GM12878 (cell line): ENCODE measurements at regions not wholly inside any gene's neighbourhood (a gene's known extent, or its start where the extent isn't known, plus 50 kb on each side); places are given as distances from the start of the nearest gene placed in this dataset.
A peak's percentile ranks its signal among the peaks of the same experiment; 100 is the strongest.

Experiments
- BMI1 ChIP-seq: fragments of 450-650 bp; IDR thresholded peaks from 2 replicates; pipeline ENCODE4 v1.6.1; 2016; ENCODE audit warnings: mild to moderate bottlenecking, moderate library complexity, borderline replicate concordance
- BRCA1 ChIP-seq: IDR thresholded peaks from 2 replicates; pipeline ENCODE4 v1.6.1; 2011; ENCODE audit warnings: low read depth, low read length, improper control_type of control experiment
- CHD4 ChIP-seq: fragments of 200-600 bp; sonication (generic); IDR thresholded peaks from 2 replicates; pipeline ENCODE4 v1.6.1; 2016; ENCODE audit warnings: mild to moderate bottlenecking
- EED ChIP-seq: sonication (generic); IDR thresholded peaks from 2 replicates; pipeline ENCODE4 v1.6.1; 2016; ENCODE audit warnings: antibody characterized with exemption, low read depth
- EP300 ChIP-seq, 2 experiments: fragments of 150-350 bp in 1 of 2; IDR thresholded peaks; 2 replicates each; pipeline ENCODE4 v1.6.1; 2011 to 2012; ENCODE audit warnings: low read depth in 2 of 2, low read length in 2 of 2, borderline replicate concordance in 1 of 2, improper control_type of control experiment in 1 of 2, inconsistent platforms in 1 of 2; ENCODE audit not compliant: control insufficient read depth in 1 of 2
- ESRRA ChIP-seq: IDR thresholded peaks from 2 replicates; pipeline ENCODE4 v1.6.1; 2012; ENCODE audit warnings: mild to moderate bottlenecking, low read length, improper control_type of control experiment
- EZH2 ChIP-seq: IDR thresholded peaks from 2 replicates; pipeline ENCODE4 v1.6.1; 2012; ENCODE audit warnings: low read depth, mild to moderate bottlenecking, control low read depth, inconsistent platforms, low read length, borderline replicate concordance; ENCODE audit not compliant: control insufficient read depth
- FOXM1 ChIP-seq: IDR thresholded peaks from 2 replicates; pipeline ENCODE4 v1.6.1; 2012; ENCODE audit warnings: low read depth, mild to moderate bottlenecking, inconsistent platforms, low read length, moderate library complexity
- IKZF1 ChIP-seq: fragments of 450-650 bp; conservative IDR thresholded peaks from 2 replicates; pipeline ENCODE4 v1.6.1; 2017; ENCODE audit warnings: antibody characterized with exemption, mild to moderate bottlenecking
- IKZF2 ChIP-seq, 2 experiments: fragments of 450-650 bp; IDR thresholded peaks; 2 replicates each; pipeline ENCODE4 v1.6.1; 2017; ENCODE audit warnings: mild to moderate bottlenecking in 2 of 2, moderate library complexity in 2 of 2
- IRF4 ChIP-seq: IDR thresholded peaks from 2 replicates; pipeline ENCODE4 v1.6.1; 2011; ENCODE audit warnings: low read depth, low read length
- KDM1A ChIP-seq: fragments of 200-600 bp; sonication (generic); IDR thresholded peaks from 2 replicates; pipeline ENCODE4 v1.6.1; 2016; ENCODE audit warnings: borderline replicate concordance
- MTA3 ChIP-seq: IDR thresholded peaks from 2 replicates; pipeline ENCODE4 v1.6.1; 2012; ENCODE audit warnings: low read length, inconsistent platforms, borderline replicate concordance
- NBN ChIP-seq: fragments of 450-650 bp; IDR thresholded peaks from 2 replicates; pipeline ENCODE4 v1.6.1; 2016
- NR2F1 ChIP-seq: fragments of 450-650 bp; conservative IDR thresholded peaks from 2 replicates; pipeline ENCODE4 v1.6.1; 2017; ENCODE audit warnings: mild to moderate bottlenecking
- POU2F2 ChIP-seq: IDR thresholded peaks from 3 replicates; pipeline ENCODE4 v1.6.1; 2011; ENCODE audit warnings: low read depth, mild to moderate bottlenecking, low read length, borderline replicate concordance
- SIN3A ChIP-seq: IDR thresholded peaks from 2 replicates; pipeline ENCODE4 v1.6.1; 2012; ENCODE audit warnings: low read depth, low read length, improper control_type of control experiment
- SMC3 ChIP-seq: IDR thresholded peaks from 2 replicates; pipeline ENCODE4 v1.6.1; 2011; ENCODE audit warnings: low read length, improper control_type of control experiment, borderline replicate concordance
- SPI1 ChIP-seq: IDR thresholded peaks from 2 replicates; pipeline ENCODE4 v1.6.1; 2011; ENCODE audit warnings: low read depth, mild to moderate bottlenecking, low read length, moderate library complexity, borderline replicate concordance; ENCODE audit not compliant: insufficient read depth
- SRF ChIP-seq, 2 experiments: IDR thresholded peaks; 2 replicates each; pipeline ENCODE4 v1.6.1; 2011; ENCODE audit warnings: low read depth in 2 of 2, low read length in 2 of 2, mild to moderate bottlenecking in 1 of 2, moderate library complexity in 1 of 2
- STAT3 ChIP-seq: IDR thresholded peaks from 2 replicates; pipeline ENCODE4 v1.6.1; 2011; ENCODE audit warnings: low read depth, low read length, improper control_type of control experiment
- SUPT20H ChIP-seq: IDR thresholded peaks from 2 replicates; pipeline ENCODE4 v1.6.1; 2011; ENCODE audit warnings: low read depth, mild to moderate bottlenecking, low read length, moderate library complexity, borderline replicate concordance; ENCODE audit not compliant: control insufficient read depth
- TCF12 ChIP-seq: IDR thresholded peaks from 2 replicates; pipeline ENCODE4 v1.6.1; 2011; ENCODE audit warnings: low read depth, mild to moderate bottlenecking, low read length
- ZNF384 ChIP-seq: IDR thresholded peaks from 2 replicates; pipeline ENCODE4 v1.6.1; 2012; ENCODE audit warnings: low read depth, mild to moderate bottlenecking, low read length, improper control_type of control experiment, borderline replicate concordance
- TF ChIP-seq, protein P1 (sequence below): fragments of 450-650 bp; IDR thresholded peaks from 2 replicates; pipeline ENCODE4 v1.6.1; 2016; ENCODE audit warnings: mild to moderate bottlenecking
- TF ChIP-seq, protein P2 (sequence below): fragments of 450-650 bp; IDR thresholded peaks from 2 replicates; pipeline ENCODE4 v1.6.1; 2017; ENCODE audit warnings: mild to moderate bottlenecking, low read depth, inconsistent platforms; ENCODE audit not compliant: poor library complexity, severe bottlenecking
- TF ChIP-seq, protein P3 (sequence below): fragments of 450-650 bp; IDR thresholded peaks from 2 replicates; pipeline ENCODE4 v1.6.1; 2017; ENCODE audit warnings: mild to moderate bottlenecking, moderate library complexity

DNA sequence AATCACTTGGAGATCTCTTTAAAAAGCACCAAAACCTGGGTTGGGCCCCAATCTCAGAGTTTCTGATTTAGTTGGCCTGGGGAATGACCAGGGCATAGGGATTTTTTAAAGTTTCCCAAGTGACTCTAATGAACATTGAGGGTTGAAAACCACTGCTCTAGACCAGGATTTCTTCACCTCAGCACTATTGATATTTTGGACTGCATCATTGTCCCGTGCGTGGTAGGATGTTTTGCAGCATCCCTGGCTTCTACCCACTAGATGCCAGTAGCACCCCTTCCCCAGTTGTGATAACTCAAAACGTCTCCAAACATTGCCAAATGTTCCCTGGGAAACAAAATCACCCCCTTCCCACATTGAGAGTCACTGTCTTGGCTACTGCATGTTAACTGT is 61.8 kb downstream of the ATXN3L start (continued):
- TF ChIP-seq SMC3, result no peak; the same call in 1 of the 2 replicates
- no peak for TF ChIP-seq POU2F2
- no peak for TF ChIP-seq NBN
- TF ChIP-seq, protein P1, sequence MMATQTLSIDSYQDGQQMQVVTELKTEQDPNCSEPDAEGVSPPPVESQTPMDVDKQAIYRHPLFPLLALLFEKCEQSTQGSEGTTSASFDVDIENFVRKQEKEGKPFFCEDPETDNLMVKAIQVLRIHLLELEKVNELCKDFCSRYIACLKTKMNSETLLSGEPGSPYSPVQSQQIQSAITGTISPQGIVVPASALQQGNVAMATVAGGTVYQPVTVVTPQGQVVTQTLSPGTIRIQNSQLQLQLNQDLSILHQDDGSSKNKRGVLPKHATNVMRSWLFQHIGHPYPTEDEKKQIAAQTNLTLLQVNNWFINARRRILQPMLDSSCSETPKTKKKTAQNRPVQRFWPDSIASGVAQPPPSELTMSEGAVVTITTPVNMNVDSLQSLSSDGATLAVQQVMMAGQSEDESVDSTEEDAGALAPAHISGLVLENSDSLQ, result no peak
- peak; percentile 22 to 57; a peak in 3 of 4 replicates for TF ChIP-seq EP300 (IDR thresholded peaks at IDR 0.05; ENCODE audit: borderline replicate concordance in 1 of 2, control insufficient read depth in 1 of 2, low read depth in 2 of 2, low read length in 2 of 2)
- no peak for TF ChIP-seq EED
- no peak for TF ChIP-seq BRCA1
- peak; percentile 81 for TF ChIP-seq FOXM1
- no peak for TF ChIP-seq SUPT20H
- TF ChIP-seq SIN3A, result no peak
- TF ChIP-seq, protein P2, sequence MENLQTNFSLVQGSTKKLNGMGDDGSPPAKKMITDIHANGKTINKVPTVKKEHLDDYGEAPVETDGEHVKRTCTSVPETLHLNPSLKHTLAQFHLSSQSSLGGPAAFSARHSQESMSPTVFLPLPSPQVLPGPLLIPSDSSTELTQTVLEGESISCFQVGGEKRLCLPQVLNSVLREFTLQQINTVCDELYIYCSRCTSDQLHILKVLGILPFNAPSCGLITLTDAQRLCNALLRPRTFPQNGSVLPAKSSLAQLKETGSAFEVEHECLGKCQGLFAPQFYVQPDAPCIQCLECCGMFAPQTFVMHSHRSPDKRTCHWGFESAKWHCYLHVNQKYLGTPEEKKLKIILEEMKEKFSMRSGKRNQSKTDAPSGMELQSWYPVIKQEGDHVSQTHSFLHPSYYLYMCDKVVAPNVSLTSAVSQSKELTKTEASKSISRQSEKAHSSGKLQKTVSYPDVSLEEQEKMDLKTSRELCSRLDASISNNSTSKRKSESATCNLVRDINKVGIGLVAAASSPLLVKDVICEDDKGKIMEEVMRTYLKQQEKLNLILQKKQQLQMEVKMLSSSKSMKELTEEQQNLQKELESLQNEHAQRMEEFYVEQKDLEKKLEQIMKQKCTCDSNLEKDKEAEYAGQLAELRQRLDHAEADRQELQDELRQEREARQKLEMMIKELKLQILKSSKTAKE, result peak; percentile 22
- TF ChIP-seq, protein P3, sequence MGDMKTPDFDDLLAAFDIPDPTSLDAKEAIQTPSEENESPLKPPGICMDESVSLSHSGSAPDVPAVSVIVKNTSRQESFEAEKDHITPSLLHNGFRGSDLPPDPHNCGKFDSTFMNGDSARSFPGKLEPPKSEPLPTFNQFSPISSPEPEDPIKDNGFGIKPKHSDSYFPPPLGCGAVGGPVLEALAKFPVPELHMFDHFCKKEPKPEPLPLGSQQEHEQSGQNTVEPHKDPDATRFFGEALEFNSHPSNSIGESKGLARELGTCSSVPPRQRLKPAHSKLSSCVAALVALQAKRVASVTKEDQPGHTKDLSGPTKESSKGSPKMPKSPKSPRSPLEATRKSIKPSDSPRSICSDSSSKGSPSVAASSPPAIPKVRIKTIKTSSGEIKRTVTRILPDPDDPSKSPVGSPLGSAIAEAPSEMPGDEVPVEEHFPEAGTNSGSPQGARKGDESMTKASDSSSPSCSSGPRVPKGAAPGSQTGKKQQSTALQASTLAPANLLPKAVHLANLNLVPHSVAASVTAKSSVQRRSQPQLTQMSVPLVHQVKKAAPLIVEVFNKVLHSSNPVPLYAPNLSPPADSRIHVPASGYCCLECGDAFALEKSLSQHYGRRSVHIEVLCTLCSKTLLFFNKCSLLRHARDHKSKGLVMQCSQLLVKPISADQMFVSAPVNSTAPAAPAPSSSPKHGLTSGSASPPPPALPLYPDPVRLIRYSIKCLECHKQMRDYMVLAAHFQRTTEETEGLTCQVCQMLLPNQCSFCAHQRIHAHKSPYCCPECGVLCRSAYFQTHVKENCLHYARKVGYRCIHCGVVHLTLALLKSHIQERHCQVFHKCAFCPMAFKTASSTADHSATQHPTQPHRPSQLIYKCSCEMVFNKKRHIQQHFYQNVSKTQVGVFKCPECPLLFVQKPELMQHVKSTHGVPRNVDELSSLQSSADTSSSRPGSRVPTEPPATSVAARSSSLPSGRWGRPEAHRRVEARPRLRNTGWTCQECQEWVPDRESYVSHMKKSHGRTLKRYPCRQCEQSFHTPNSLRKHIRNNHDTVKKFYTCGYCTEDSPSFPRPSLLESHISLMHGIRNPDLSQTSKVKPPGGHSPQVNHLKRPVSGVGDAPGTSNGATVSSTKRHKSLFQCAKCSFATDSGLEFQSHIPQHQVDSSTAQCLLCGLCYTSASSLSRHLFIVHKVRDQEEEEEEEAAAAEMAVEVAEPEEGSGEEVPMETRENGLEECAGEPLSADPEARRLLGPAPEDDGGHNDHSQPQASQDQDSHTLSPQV, result no peak
- TF ChIP-seq IRF4, result no peak
- no peak for TF ChIP-seq KDM1A
- no peak for TF ChIP-seq MTA3
- no peak for TF ChIP-seq CHD4
- TF ChIP-seq BMI1, result no peak
- no peak for TF ChIP-seq ZNF384
- TF ChIP-seq SRF (IDR thresholded peaks at IDR 0.05; ENCODE audit: low read depth in 2 of 2, low read length in 2 of 2), result no peak
- TF ChIP-seq TCF12, result no peak
- 0 out of 2 replicates have a peak, but pooled peaks have one; percentile 13 for TF ChIP-seq NR2F1
- TF ChIP-seq SPI1, result no peak
- TF ChIP-seq STAT3, result 0 out of 2 replicates have a peak, but pooled peaks have one; percentile 13
- TF ChIP-seq EZH2, result no peak
- TF ChIP-seq IKZF1, result peak; percentile 75
- no peak for TF ChIP-seq ESRRA
- TF ChIP-seq IKZF2 (IDR thresholded peaks at IDR 0.05), result peak; percentile 62 to 65; a peak in 3 of 4 replicates
